ENCODE measurements at regions not wholly inside any gene's neighbourhood (a gene's known extent, or its start where the extent isn't known, plus 50 kb on each side); places are given as distances from the start of the nearest gene placed in this dataset.

GRCh38 chr17:34140006-34140405 lies 115.1 kb upstream of the CCL2 start:
- no peaks in the 10 kb centered on the region for H3K9me3 ChIP-seq
- intact Hi-C loops (cut with DNase I; ENCODE audit: low total_unique reads) (no loop called here), in situ Hi-C loops (cut with MboI; ENCODE audit: low pct_ligation_motif_present in 1 of 4, low pct_unique_long_range_greater_than_20kb in 1 of 4, low sequenced_read_pairs in 3 of 4) (loop anchor here (25.0 kb wide), 3 partner anchors 103 to 353 kb away; no protein-coding TSS in a partner anchor)
- TF ChIP-seq POLR2A (IDR thresholded peaks at IDR 0.05) (no peak), CTCF (IDR thresholded peaks at IDR 0.05) (no peak), EP300 (IDR thresholded peaks at IDR 0.05; ENCODE audit: low read depth) (no peak), POLR2AphosphoS5 (IDR thresholded peaks at IDR 0.05) (no peak)
- H3K27me3 ChIP-seq: no peaks in the 10 kb centered on the region
- no peak overlapping the region for H3K27ac ChIP-seq
- no peaks in the 10 kb centered on the region for H3K4me1 ChIP-seq
- H3K4me3 ChIP-seq: no peak overlapping the region
- DNase-seq: no peak
- no peaks in the 10 kb centered on the region for H3K36me3 ChIP-seq
- WGBS, 2 donors (ENCODE audit: low coverage in 1 of 2): 64 to 100% methylated on average over 3 to 8 of the region's 8 CpGs

- H3K27me3 ChIP-seq: no peaks in the 10 kb centered on the region
- no peak overlapping the region for H3K4me3 ChIP-seq
- 92% methylated on average over 2 of the region's 2 CpGs; no CpG with 5 or more reads in 1 of the 2 donors for WGBS, 2 donors (ENCODE audit: low coverage in 1 of 2)
- in situ Hi-C loops (cut with MboI; ENCODE audit: low pct_ligation_motif_present in 1 of 4, low pct_unique_long_range_greater_than_20kb in 1 of 4, low sequenced_read_pairs in 3 of 4): loop anchor here (25.0 kb wide), 3 partner anchors 104 to 354 kb away; no protein-coding TSS in a partner anchor
- DNase-seq: no peak
- H3K36me3 ChIP-seq: no peaks in the 10 kb centered on the region
- no peaks in the 10 kb centered on the region for H3K4me1 ChIP-seq
- H3K27ac ChIP-seq: no peak overlapping the region
- intact Hi-C loops (cut with DNase I; ENCODE audit: low total_unique reads): no loop called here
- TF ChIP-seq POLR2AphosphoS5 (IDR thresholded peaks at IDR 0.05): no peak
- TF ChIP-seq EP300 (IDR thresholded peaks at IDR 0.05; ENCODE audit: low read depth): no peak
- no peak for TF ChIP-seq CTCF (IDR thresholded peaks at IDR 0.05)
- no peak for TF ChIP-seq POLR2A (IDR thresholded peaks at IDR 0.05)
- H3K9me3 ChIP-seq: no peaks in the 10 kb centered on the region
These were observed 113.5 kb upstream of the CCL2 start for GRCh38 chr17:34141590-34141989.

- 80% methylated on average over 1 of the region's 1 CpG; no CpG with 5 or more reads in 1 of the 2 donors for WGBS, 2 donors (ENCODE audit: low coverage in 1 of 2)
These were observed 111.7 kb upstream of the CCL2 start for GRCh38 chr17:34143430-34143829.

GRCh38 chr17:34146440-34147043 lies 108.5 kb upstream of the CCL2 start:
- no peaks in the 10 kb centered on the region for H3K4me1 ChIP-seq
- H3K27ac ChIP-seq: no peak overlapping the region
- 19 to 20% methylated on average over 1 to 5 of the region's 5 CpGs for WGBS, 2 donors (ENCODE audit: low coverage in 1 of 2)
- H3K9me3 ChIP-seq: no peaks in the 10 kb centered on the region
- TF ChIP-seq CTCF (IDR thresholded peaks at IDR 0.05) (peak; percentile 40 to 82 (median 61)), POLR2A (IDR thresholded peaks at IDR 0.05) (no peak), EP300 (IDR thresholded peaks at IDR 0.05; ENCODE audit: low read depth) (no peak)
- DNase-seq: peak; percentile 73
- intact Hi-C loops (cut with DNase I; ENCODE audit: low total_unique reads): no loop called here
- H3K4me3 ChIP-seq: no peak overlapping the region
- peaks cover 24% of the 10 kb centered on the region for H3K27me3 ChIP-seq
- in situ Hi-C loops (cut with MboI; ENCODE audit: low pct_ligation_motif_present in 1 of 4, low pct_unique_long_range_greater_than_20kb in 1 of 4, low sequenced_read_pairs in 3 of 4): loop anchor here (25.0 kb wide), 3 partner anchors 109 to 359 kb away; no protein-coding TSS in a partner anchor
- no peaks in the 10 kb centered on the region for H3K36me3 ChIP-seq

More at GRCh38 chr17:34143430-34143829, 111.7 kb upstream of the CCL2 start:
- Histone ChIP-seq H3K27ac (no peak overlapping the region), H3K9me3 (no peaks in the 10 kb centered on the region), H3K27me3 (peaks cover 11% of the 10 kb centered on the region), H3K4me1 (no peaks in the 10 kb centered on the region), H3K4me3 (no peak overlapping the region), H3K36me3 (no peaks in the 10 kb centered on the region)
- no peak for TF ChIP-seq CTCF (IDR thresholded peaks at IDR 0.05)
- TF ChIP-seq POLR2AphosphoS5 (IDR thresholded peaks at IDR 0.05): no peak
- TF ChIP-seq POLR2A (IDR thresholded peaks at IDR 0.05): no peak
- no peak for TF ChIP-seq EP300 (IDR thresholded peaks at IDR 0.05; ENCODE audit: low read depth)
- no peak for DNase-seq
- intact Hi-C loops (cut with DNase I; ENCODE audit: low total_unique reads) (no loop called here), in situ Hi-C loops (cut with MboI; ENCODE audit: low pct_ligation_motif_present in 1 of 4, low pct_unique_long_range_greater_than_20kb in 1 of 4, low sequenced_read_pairs in 3 of 4) (loop anchor here (25.0 kb wide), 3 partner anchors 106 to 356 kb away; no protein-coding TSS in a partner anchor)

All from transverse colon (tissue), 4 donors.